ENCODE measurements at regions not wholly inside any gene's neighbourhood (a gene's known extent, or its start where the extent isn't known, plus 50 kb on each side); places are given as distances from the start of the nearest gene placed in this dataset.

DNA sequence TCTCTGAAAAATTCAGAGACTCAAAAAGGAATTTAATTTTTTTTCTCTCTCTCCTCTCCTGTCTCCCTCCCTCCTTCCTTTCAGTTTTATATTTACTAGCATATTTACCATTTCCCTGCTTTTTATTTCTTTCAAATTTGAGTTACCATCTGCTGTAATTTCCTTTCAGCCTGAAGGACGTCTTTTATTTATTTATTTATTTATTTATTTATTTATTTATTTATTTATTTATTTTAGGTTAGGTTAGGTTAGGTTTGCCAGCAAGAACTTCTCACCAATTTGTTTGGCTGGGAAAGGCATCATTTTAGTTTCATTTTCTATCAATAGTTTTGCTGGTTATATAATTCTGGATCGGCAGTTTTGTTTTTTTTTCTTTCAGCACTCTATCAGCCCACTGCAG is 231.7 kb upstream of the ZRANB2 start:
- TF ChIP-seq, protein P1, sequence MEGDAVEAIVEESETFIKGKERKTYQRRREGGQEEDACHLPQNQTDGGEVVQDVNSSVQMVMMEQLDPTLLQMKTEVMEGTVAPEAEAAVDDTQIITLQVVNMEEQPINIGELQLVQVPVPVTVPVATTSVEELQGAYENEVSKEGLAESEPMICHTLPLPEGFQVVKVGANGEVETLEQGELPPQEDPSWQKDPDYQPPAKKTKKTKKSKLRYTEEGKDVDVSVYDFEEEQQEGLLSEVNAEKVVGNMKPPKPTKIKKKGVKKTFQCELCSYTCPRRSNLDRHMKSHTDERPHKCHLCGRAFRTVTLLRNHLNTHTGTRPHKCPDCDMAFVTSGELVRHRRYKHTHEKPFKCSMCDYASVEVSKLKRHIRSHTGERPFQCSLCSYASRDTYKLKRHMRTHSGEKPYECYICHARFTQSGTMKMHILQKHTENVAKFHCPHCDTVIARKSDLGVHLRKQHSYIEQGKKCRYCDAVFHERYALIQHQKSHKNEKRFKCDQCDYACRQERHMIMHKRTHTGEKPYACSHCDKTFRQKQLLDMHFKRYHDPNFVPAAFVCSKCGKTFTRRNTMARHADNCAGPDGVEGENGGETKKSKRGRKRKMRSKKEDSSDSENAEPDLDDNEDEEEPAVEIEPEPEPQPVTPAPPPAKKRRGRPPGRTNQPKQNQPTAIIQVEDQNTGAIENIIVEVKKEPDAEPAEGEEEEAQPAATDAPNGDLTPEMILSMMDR (IDR thresholded peaks at IDR 0.05; ENCODE audit: insufficient read depth, low read length, poor library complexity, severe bottlenecking) = no peak
- Histone ChIP-seq H3K4me3 (ENCODE audit: low read depth, low read length) (no peak overlapping the region), H3K27me3 (ENCODE audit: control insufficient read depth, insufficient read depth, low read length) (no peaks in the 10 kb centered on the region), H3K36me3 (ENCODE audit: control insufficient read depth, insufficient read depth, low read length) (no peaks in the 10 kb centered on the region)
- DNase-seq (ENCODE audit: low read depth) = no peak

DNA sequence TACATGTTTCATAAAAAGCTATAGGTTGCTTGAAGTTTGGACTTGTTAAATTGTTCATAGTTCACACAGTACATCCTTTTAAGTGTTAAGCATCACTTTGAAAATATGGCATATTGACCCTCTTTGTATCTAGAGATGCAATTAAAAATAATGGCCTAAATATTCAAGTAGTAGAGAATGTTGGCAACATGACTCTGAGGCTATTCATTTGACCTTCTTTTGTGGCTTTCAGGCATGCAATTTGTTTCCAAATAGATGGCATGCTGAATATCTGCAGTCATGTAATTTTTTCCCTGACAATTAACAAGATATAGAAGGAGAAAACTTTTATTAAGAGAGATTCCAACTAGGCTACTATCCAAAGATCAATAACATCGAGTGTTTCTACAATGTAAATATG is 230.5 kb upstream of the ZRANB2 start:
- Histone ChIP-seq H3K36me3 (ENCODE audit: control insufficient read depth, insufficient read depth, low read length) (no peaks in the 10 kb centered on the region), H3K27me3 (ENCODE audit: control insufficient read depth, insufficient read depth, low read length) (no peaks in the 10 kb centered on the region), H3K4me3 (ENCODE audit: low read depth, low read length) (no peak overlapping the region)
- TF ChIP-seq, protein P1 (IDR thresholded peaks at IDR 0.05; ENCODE audit: insufficient read depth, low read length, poor library complexity, severe bottlenecking) = no peak
- no peak for DNase-seq (ENCODE audit: low read depth)

DNA sequence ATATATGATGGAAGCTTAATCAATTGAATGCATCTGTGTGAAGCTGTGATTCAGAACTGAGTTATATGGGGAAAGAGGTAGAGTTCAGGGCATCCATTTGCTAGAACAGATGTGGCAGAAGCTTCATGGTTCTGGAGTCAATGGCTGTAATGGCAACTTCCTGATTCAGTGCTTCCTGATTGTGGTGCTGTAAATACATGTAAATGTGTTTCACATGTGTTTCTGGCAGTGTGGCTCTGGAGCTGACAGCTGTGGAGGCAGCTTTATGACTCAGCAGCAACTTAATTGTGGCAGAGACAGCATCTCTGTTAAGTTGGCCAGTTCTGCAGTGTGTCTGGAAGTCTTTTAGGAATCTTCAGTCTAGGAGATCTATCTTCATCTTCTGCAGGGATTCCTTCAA is 226.6 kb upstream of the ZRANB2 start:
- DNase-seq (ENCODE audit: low read depth) = no peak
- TF ChIP-seq, protein P1 (IDR thresholded peaks at IDR 0.05; ENCODE audit: insufficient read depth, low read length, poor library complexity, severe bottlenecking) = no peak

DNA sequence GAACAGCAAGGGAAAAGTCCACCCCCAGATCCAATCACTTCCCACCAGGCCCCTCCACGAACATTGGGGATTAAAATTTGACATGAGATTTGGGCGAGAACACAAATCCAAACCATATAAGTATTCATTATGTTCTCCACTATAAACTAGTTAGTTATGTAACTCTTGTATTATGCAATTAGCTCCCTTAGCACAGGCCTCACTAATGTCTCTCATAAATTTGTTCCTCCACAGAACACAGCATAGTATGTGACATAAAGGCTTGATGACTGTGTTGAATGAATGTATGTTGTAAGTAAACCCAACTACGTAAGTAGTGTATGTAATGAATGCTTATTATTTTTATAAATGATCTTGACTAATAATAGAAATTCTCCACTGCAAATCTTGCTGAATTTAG is 223.3 kb upstream of the ZRANB2 start:
- Histone ChIP-seq H3K27me3 (ENCODE audit: control insufficient read depth, insufficient read depth, low read length) (no peaks in the 10 kb centered on the region), H3K4me3 (ENCODE audit: low read depth, low read length) (no peak overlapping the region), H3K36me3 (ENCODE audit: control insufficient read depth, insufficient read depth, low read length) (no peaks in the 10 kb centered on the region)
- DNase-seq (ENCODE audit: low read depth) = no peak
- TF ChIP-seq, protein P1 (IDR thresholded peaks at IDR 0.05; ENCODE audit: insufficient read depth, low read length, poor library complexity, severe bottlenecking) = no peak

More for the DNA sequence above, 226.6 kb upstream of the ZRANB2 start:
- Histone ChIP-seq H3K4me3 (ENCODE audit: low read depth, low read length) (no peak overlapping the region), H3K27me3 (ENCODE audit: control insufficient read depth, insufficient read depth, low read length) (no peaks in the 10 kb centered on the region), H3K36me3 (ENCODE audit: control insufficient read depth, insufficient read depth, low read length) (no peaks in the 10 kb centered on the region)

DNA sequence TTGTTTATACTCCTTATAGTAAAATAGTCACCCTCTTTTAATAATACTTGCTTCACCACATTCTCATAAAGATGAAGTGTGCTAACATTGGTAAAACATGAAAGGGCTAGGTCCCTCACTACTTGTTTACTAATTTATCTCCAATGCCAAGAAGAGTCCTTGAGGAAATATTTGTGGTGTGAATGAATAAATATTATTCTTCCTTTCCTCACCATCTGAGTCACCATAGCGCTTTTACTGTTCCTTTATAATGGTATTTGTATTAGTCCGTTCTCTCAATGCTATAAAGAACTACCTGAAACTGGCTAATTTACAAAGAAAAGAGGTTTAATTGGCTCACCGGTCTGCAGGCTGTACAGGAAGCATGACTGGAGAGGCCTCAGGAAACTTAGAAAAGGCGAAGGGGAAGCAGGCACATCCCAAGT is 222.8 kb upstream of the ZRANB2 start:
- no peaks in the 10 kb centered on the region for H3K36me3 ChIP-seq (ENCODE audit: control insufficient read depth, insufficient read depth, low read length)
- TF ChIP-seq, protein P1 (IDR thresholded peaks at IDR 0.05; ENCODE audit: insufficient read depth, low read length, poor library complexity, severe bottlenecking) = no peak
- H3K4me3 ChIP-seq (ENCODE audit: low read depth, low read length) = no peak overlapping the region
- no peaks in the 10 kb centered on the region for H3K27me3 ChIP-seq (ENCODE audit: control insufficient read depth, insufficient read depth, low read length)
- no peak for DNase-seq (ENCODE audit: low read depth)

DNA sequence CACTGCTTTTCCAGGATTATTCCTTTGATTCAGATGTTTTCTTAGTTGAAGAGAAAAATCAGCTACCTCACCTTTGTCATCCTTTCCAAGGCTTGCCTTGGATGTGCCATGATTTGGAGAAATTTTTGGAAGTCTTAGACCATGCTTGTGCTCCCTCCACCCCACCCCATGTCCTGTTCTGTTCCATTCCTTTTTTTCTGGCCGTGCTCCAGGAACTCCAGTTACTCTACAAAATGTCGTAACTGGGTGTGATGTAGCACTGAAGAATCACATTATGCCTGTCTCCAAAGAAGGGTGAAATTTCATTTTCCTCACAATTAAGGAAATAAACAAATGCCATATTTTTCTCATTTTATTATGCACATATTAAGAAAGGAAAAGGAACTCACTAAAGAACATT is 217.8 kb upstream of the ZRANB2 start:
- H3K36me3 ChIP-seq (ENCODE audit: control insufficient read depth, insufficient read depth, low read length) = no peaks in the 10 kb centered on the region
- H3K27me3 ChIP-seq (ENCODE audit: control insufficient read depth, insufficient read depth, low read length) = no peaks in the 10 kb centered on the region
- no peak overlapping the region for H3K4me3 ChIP-seq (ENCODE audit: low read depth, low read length)
- TF ChIP-seq, protein P1 (IDR thresholded peaks at IDR 0.05; ENCODE audit: insufficient read depth, low read length, poor library complexity, severe bottlenecking) = no peak
- DNase-seq (ENCODE audit: low read depth) = no peak
